ENCODE measurements at regions not wholly inside any gene's neighbourhood (a gene's known extent, or its start where the extent isn't known, plus 50 kb on each side); places are given as distances from the start of the nearest gene placed in this dataset.

- H3K36me3 ChIP-seq (ENCODE audit: control insufficient read depth in 2 of 2, insufficient read depth in 1 of 2, low read length in 2 of 2), result no peaks in the 10 kb centered on the region
- TF ChIP-seq ZBTB8A (tag by site-specific recombination; IDR thresholded peaks at IDR 0.05) (no peak), ZNF138 (tag by site-specific recombination; IDR thresholded peaks at IDR 0.05; ENCODE audit: borderline replicate concordance) (no peak), ZNF311 (tag by site-specific recombination; IDR thresholded peaks at IDR 0.05; ENCODE audit: borderline replicate concordance) (no peak), ZBTB6 (tag by site-specific recombination; IDR thresholded peaks at IDR 0.05) (no peak), PRDM6 (tag by site-specific recombination; IDR thresholded peaks at IDR 0.05) (no peak), TCF7L2 (IDR thresholded peaks at IDR 0.05; ENCODE audit: borderline replicate concordance, low read depth, low read length) (no peak), ZNF521 (tag by site-specific recombination; IDR thresholded peaks at IDR 0.05) (no peak), ZNF23 (tag by site-specific recombination; IDR thresholded peaks at IDR 0.05; ENCODE audit: borderline replicate concordance) (no peak), ZNF416 (tag by site-specific recombination; IDR thresholded peaks at IDR 0.05) (no peak), ZXDB (tag by site-specific recombination; IDR thresholded peaks at IDR 0.05) (no peak), ZNF692 (tag by site-specific recombination; IDR thresholded peaks at IDR 0.05) (no peak), ZNF610 (tag by site-specific recombination; IDR thresholded peaks at IDR 0.05; ENCODE audit: borderline replicate concordance) (no peak), HIC1 (tag by site-specific recombination; IDR thresholded peaks at IDR 0.05) (no peak), ZNF777 (tag by site-specific recombination; IDR thresholded peaks at IDR 0.05; ENCODE audit: borderline replicate concordance) (no peak), ZNF24 (tag by site-specific recombination; IDR thresholded peaks at IDR 0.05) (no peak), ZSCAN18 (tag by site-specific recombination; IDR thresholded peaks at IDR 0.05) (no peak), ZNF114 (tag by site-specific recombination; IDR thresholded peaks at IDR 0.05) (no peak)
- TF ChIP-seq, protein P1, sequence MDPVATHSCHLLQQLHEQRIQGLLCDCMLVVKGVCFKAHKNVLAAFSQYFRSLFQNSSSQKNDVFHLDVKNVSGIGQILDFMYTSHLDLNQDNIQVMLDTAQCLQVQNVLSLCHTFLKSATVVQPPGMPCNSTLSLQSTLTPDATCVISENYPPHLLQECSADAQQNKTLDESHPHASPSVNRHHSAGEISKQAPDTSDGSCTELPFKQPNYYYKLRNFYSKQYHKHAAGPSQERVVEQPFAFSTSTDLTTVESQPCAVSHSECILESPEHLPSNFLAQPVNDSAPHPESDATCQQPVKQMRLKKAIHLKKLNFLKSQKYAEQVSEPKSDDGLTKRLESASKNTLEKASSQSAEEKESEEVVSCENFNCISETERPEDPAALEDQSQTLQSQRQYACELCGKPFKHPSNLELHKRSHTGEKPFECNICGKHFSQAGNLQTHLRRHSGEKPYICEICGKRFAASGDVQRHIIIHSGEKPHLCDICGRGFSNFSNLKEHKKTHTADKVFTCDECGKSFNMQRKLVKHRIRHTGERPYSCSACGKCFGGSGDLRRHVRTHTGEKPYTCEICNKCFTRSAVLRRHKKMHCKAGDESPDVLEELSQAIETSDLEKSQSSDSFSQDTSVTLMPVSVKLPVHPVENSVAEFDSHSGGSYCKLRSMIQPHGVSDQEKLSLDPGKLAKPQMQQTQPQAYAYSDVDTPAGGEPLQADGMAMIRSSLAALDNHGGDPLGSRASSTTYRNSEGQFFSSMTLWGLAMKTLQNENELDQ (tag by site-specific recombination; IDR thresholded peaks at IDR 0.05; ENCODE audit: low read depth), result no peak
- TF ChIP-seq, protein P2, sequence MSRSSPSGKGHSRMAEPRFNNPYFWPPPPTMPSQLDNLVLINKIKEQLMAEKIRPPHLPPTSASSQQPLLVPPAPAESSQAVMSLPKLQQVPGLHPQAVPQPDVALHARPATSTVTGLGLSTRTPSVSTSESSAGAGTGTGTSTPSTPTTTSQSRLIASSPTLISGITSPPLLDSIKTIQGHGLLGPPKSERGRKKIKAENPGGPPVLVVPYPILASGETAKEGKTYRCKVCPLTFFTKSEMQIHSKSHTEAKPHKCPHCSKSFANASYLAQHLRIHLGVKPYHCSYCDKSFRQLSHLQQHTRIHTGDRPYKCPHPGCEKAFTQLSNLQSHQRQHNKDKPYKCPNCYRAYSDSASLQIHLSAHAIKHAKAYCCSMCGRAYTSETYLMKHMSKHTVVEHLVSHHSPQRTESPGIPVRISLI (tag by site-specific recombination; IDR thresholded peaks at IDR 0.05), result no peak
- TF ChIP-seq, protein P3, sequence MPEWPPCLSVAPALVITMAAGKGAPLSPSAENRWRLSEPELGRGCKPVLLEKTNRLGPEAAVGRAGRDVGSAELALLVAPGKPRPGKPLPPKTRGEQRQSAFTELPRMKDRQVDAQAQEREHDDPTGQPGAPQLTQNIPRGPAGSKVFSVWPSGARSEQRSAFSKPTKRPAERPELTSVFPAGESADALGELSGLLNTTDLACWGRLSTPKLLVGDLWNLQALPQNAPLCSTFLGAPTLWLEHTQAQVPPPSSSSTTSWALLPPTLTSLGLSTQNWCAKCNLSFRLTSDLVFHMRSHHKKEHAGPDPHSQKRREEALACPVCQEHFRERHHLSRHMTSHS (tag by site-specific recombination; IDR thresholded peaks at IDR 0.05), result no peak
- H3K9me3 ChIP-seq (ENCODE audit: control insufficient read depth, insufficient read depth, low read depth, low read length), result no peaks in the 10 kb centered on the region; the same call in 1 of the 2 replicates
- ChIA-PET CTCF (no interaction called here), POLR2A (no interaction called here)
- no peaks in the 10 kb centered on the region for H3K4me1 ChIP-seq (ENCODE audit: control insufficient read depth, insufficient read depth, low read length)
- no peak overlapping the region for H3K27ac ChIP-seq (ENCODE audit: extremely low read depth, low read depth, low read length)
- H3K4me3 ChIP-seq (ENCODE audit: low read depth, low read length), result no peak overlapping the region
Observed at GRCh38 chr2:16204886-16205620, 264.7 kb downstream of the MYCN start.
